Neural cell (in vitro differentiated cells): ENCODE measurements at regions not wholly inside any gene's neighbourhood (a gene's known extent, or its start where the extent isn't known, plus 50 kb on each side); places are given as distances from the start of the nearest gene placed in this dataset.

ENCODE experiments used
- H2AFZ ChIP-seq: fragments of 200-600, 300-800 bp; sonication (generic), shearing (Covaris generic); 2 replicates; pipeline ENCODE4 v1.6.0; 2014; ENCODE audit warnings: low read depth, mild to moderate bottlenecking, antibody characterized with exemption, low read length, moderate library complexity
- H3F3A ChIP-seq: fragments of 200-600 bp; shearing (Covaris generic); 2 replicates; pipeline ENCODE4 v1.6.1; 2016; ENCODE audit warnings: mild to moderate bottlenecking, moderate library complexity, mixed read lengths, antibody characterized with exemption, low read length; ENCODE audit not compliant: insufficient read depth, poor library complexity, severe bottlenecking
- H3K27ac ChIP-seq: fragments of 200-600, 300-800 bp; sonication (generic), shearing (Covaris generic); 2 replicates; pipeline ENCODE4 v1.5.1; 2014; ENCODE audit warnings: mild to moderate bottlenecking, low read length, moderate library complexity
- H3K27me3 ChIP-seq: fragments of 300-800, 200-600 bp; sonication (generic), shearing (Covaris generic); 2 replicates; pipeline ENCODE4 v1.6.0; 2014; ENCODE audit warnings: mild to moderate bottlenecking, low read depth, low read length, moderate library complexity; ENCODE audit not compliant: insufficient read depth
- H3K36me3 ChIP-seq: fragments of 300-800, 200-600 bp; sonication (generic), shearing (Covaris generic); 2 replicates; pipeline ENCODE4 v1.5.1; 2014; ENCODE audit warnings: mild to moderate bottlenecking, antibody characterized with exemption, low read length, moderate library complexity; ENCODE audit not compliant: insufficient read depth
- H3K4me2 ChIP-seq: fragments of 300-800, 200-600 bp; sonication (generic), shearing (Covaris generic); 2 replicates; pipeline ENCODE4 v1.6.0; 2014; ENCODE audit warnings: mild to moderate bottlenecking, low read length
- H3K4me3 ChIP-seq: fragments of 300-800, 200-600 bp; sonication (generic), shearing (Covaris generic); 2 replicates; pipeline ENCODE4 v1.5.1; 2014; ENCODE audit warnings: mild to moderate bottlenecking, low read length, moderate library complexity
- H3K79me2 ChIP-seq: fragments of 200-600 bp; shearing (Covaris generic); replicated peaks from 2 replicates; pipeline ENCODE4 v1.6.0; 2014; ENCODE audit warnings: mild to moderate bottlenecking, low read length, moderate library complexity; ENCODE audit not compliant: insufficient read depth
- H3K9ac ChIP-seq: fragments of 300-800, 200-600 bp; sonication (generic), shearing (Covaris generic); 2 replicates; pipeline ENCODE4 v1.6.1; 2016; ENCODE audit warnings: mild to moderate bottlenecking, low read length, mixed read lengths
- H3K9me2 ChIP-seq: fragments of 200-600 bp; shearing (Covaris generic); 2 replicates; pipeline ENCODE4 v1.6.1; 2016; ENCODE audit warnings: mild to moderate bottlenecking, low read length, mixed read lengths; ENCODE audit not compliant: insufficient read depth
- H3K9me3 ChIP-seq: fragments of 200-600, 300-800 bp; sonication (generic), shearing (Covaris generic); 2 replicates; pipeline ENCODE4 v1.6.1; 2016; ENCODE audit warnings: mild to moderate bottlenecking, mixed run types, low read length, moderate library complexity, mixed read lengths
- H4K20me1 ChIP-seq: fragments of 200-600 bp; shearing (Covaris generic); 2 replicates; pipeline ENCODE4 v1.6.1; 2016; ENCODE audit warnings: mild to moderate bottlenecking, mixed run types; ENCODE audit not compliant: insufficient read depth
- EP300 ChIP-seq: fragments of 450-650 bp; conservative IDR thresholded peaks from 2 replicates; pipeline ENCODE4 v1.6.1; 2014; ENCODE audit warnings: antibody characterized with exemption, mild to moderate bottlenecking, moderate library complexity; ENCODE audit not compliant: poor library complexity, severe bottlenecking
- EZH2 ChIP-seq: fragments of 200-600, 300-800 bp; shearing (Covaris generic), sonication (generic); IDR thresholded peaks from 2 replicates; pipeline ENCODE4 v1.6.1; 2014; ENCODE audit warnings: antibody characterized with exemption, low read length, borderline replicate concordance, mild to moderate bottlenecking; ENCODE audit not compliant: insufficient read depth, poor library complexity, severe bottlenecking
- MXI1 ChIP-seq: fragments of 450-650 bp; conservative IDR thresholded peaks from 2 replicates; pipeline ENCODE4 v1.6.1; 2014; ENCODE audit warnings: antibody characterized with exemption, mild to moderate bottlenecking; ENCODE audit not compliant: poor library complexity, severe bottlenecking
- POLR2AphosphoS5 ChIP-seq: IDR thresholded peaks from 2 replicates; pipeline ENCODE4 v1.6.1; 2012
- RAD21 ChIP-seq: fragments of 450-650 bp; conservative IDR thresholded peaks from 2 replicates; pipeline ENCODE4 v1.6.1; 2014; ENCODE audit warnings: antibody characterized with exemption, mild to moderate bottlenecking, moderate library complexity
- SMC3 ChIP-seq: fragments of 450-650 bp; conservative IDR thresholded peaks from 2 replicates; pipeline ENCODE4 v1.6.1; 2014; ENCODE audit warnings: antibody characterized with exemption, mild to moderate bottlenecking, moderate library complexity; ENCODE audit not compliant: poor library complexity
- TAF1 ChIP-seq: IDR thresholded peaks from 2 replicates; pipeline ENCODE4 v1.6.1; 2012; ENCODE audit warnings: low read depth
- TF ChIP-seq, protein P1 (sequence below): fragments of 450-650 bp; IDR thresholded peaks from 2 replicates; pipeline ENCODE4 v1.5.1; 2014; ENCODE audit warnings: antibody characterized with exemption, mild to moderate bottlenecking, moderate library complexity; ENCODE audit not compliant: poor library complexity, severe bottlenecking
- TF ChIP-seq, protein P2 (sequence below): IDR thresholded peaks from 2 replicates; pipeline ENCODE4 v1.6.1; 2012; ENCODE audit warnings: borderline replicate concordance

DNA sequence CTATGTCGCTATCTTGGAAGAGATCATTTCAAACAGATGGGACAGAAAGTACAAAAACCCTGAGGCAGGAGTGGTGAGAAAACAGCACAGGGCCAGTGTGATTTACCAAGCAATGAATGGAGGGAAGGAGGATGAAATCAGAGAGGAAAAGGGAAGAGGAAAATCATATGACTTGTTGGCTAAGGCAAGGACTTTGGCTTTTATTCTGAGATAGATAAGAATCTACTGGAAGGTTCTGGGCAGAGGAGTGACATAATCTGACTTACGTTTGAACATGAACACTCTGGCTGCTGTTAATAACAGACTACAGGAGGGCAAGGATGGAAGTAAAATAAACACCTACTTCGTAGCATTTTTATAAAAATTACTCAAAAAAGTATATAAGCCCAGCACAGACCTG, 207.8 kb upstream of the SLC7A11 start:
- no peaks in the 10 kb centered on the region for H3K79me2 ChIP-seq
- H3K4me2 ChIP-seq, result no peak overlapping the region
- no peaks in the 10 kb centered on the region for H3K9me3 ChIP-seq
- H3F3A ChIP-seq, result no peaks in the 10 kb centered on the region
- H3K27me3 ChIP-seq, result no peaks in the 10 kb centered on the region
- no peaks in the 10 kb centered on the region for H3K9me2 ChIP-seq
- no peak overlapping the region for H3K27ac ChIP-seq
- no peaks in the 10 kb centered on the region for H4K20me1 ChIP-seq
- no peak for TF ChIP-seq POLR2AphosphoS5
- no peak for TF ChIP-seq EZH2
- TF ChIP-seq SMC3, result no peak
- TF ChIP-seq RAD21, result no peak
- TF ChIP-seq MXI1, result no peak
- TF ChIP-seq EP300, result no peak
- TF ChIP-seq TAF1, result no peak
- H3K9ac ChIP-seq, result no peak overlapping the region
- no peak overlapping the region for H3K4me3 ChIP-seq
- no peaks in the 10 kb centered on the region for H3K36me3 ChIP-seq
- no peak overlapping the region for H2AFZ ChIP-seq

DNA sequence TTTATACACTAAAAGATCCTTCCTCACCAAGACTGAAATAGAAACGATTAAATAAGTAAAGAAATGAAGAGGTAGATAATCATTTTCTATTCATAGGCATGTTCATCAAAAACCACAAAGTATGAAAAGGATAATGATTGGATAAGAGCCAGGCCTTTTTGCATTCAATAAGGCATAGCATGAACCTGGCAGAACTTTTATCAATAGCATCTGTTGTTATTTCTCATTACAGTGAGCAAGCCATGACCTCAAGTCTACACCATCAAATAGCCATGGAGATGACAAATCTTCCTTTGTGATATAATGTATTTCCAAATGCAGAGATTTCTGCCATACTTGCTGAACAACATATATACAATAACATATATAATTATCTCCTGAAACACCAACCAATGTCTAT, 206.0 kb upstream of the SLC7A11 start:
- Histone ChIP-seq H3K9ac (no peak overlapping the region), H3K4me2 (no peak overlapping the region), H4K20me1 (no peaks in the 10 kb centered on the region), H3K27me3 (no peaks in the 10 kb centered on the region), H3K79me2 (no peaks in the 10 kb centered on the region), H3K9me2 (no peaks in the 10 kb centered on the region), H3K4me3 (no peak overlapping the region), H2AFZ (no peak overlapping the region), H3K9me3 (no peaks in the 10 kb centered on the region), H3F3A (no peaks in the 10 kb centered on the region), H3K36me3 (no peaks in the 10 kb centered on the region), H3K27ac (no peak overlapping the region)
- TF ChIP-seq MXI1 (no peak), RAD21 (no peak), POLR2AphosphoS5 (no peak), SMC3 (no peak), EP300 (no peak), EZH2 (no peak), TAF1 (no peak)
- TF ChIP-seq, protein P1, sequence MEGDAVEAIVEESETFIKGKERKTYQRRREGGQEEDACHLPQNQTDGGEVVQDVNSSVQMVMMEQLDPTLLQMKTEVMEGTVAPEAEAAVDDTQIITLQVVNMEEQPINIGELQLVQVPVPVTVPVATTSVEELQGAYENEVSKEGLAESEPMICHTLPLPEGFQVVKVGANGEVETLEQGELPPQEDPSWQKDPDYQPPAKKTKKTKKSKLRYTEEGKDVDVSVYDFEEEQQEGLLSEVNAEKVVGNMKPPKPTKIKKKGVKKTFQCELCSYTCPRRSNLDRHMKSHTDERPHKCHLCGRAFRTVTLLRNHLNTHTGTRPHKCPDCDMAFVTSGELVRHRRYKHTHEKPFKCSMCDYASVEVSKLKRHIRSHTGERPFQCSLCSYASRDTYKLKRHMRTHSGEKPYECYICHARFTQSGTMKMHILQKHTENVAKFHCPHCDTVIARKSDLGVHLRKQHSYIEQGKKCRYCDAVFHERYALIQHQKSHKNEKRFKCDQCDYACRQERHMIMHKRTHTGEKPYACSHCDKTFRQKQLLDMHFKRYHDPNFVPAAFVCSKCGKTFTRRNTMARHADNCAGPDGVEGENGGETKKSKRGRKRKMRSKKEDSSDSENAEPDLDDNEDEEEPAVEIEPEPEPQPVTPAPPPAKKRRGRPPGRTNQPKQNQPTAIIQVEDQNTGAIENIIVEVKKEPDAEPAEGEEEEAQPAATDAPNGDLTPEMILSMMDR, result no peak
- TF ChIP-seq, protein P2, sequence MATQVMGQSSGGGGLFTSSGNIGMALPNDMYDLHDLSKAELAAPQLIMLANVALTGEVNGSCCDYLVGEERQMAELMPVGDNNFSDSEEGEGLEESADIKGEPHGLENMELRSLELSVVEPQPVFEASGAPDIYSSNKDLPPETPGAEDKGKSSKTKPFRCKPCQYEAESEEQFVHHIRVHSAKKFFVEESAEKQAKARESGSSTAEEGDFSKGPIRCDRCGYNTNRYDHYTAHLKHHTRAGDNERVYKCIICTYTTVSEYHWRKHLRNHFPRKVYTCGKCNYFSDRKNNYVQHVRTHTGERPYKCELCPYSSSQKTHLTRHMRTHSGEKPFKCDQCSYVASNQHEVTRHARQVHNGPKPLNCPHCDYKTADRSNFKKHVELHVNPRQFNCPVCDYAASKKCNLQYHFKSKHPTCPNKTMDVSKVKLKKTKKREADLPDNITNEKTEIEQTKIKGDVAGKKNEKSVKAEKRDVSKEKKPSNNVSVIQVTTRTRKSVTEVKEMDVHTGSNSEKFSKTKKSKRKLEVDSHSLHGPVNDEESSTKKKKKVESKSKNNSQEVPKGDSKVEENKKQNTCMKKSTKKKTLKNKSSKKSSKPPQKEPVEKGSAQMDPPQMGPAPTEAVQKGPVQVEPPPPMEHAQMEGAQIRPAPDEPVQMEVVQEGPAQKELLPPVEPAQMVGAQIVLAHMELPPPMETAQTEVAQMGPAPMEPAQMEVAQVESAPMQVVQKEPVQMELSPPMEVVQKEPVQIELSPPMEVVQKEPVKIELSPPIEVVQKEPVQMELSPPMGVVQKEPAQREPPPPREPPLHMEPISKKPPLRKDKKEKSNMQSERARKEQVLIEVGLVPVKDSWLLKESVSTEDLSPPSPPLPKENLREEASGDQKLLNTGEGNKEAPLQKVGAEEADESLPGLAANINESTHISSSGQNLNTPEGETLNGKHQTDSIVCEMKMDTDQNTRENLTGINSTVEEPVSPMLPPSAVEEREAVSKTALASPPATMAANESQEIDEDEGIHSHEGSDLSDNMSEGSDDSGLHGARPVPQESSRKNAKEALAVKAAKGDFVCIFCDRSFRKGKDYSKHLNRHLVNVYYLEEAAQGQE, result no peak

DNA sequence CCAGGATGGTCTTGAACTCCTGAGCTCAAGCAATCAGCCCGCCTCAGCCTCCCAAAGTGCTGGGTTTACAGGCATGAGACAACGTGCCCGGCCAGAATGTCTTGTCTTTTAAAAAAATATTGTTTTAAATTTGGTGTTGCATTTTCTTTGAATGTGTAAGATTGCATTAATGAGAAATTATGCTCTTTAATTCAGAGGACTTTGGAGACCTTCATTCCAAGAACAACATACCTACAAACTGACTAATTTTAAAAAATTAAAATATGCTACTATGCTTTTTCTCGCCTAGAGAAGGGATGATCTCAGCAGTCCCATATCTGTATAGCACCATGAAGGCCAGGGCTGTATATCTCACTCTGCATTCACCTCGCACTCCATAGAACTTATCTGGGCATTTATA, 204.3 kb upstream of the SLC7A11 start:
- Histone ChIP-seq H3K4me2 (no peak overlapping the region), H3K36me3 (no peaks in the 10 kb centered on the region), H3K4me3 (no peak overlapping the region), H3K9me3 (no peaks in the 10 kb centered on the region), H3K9ac (no peak overlapping the region), H3K27ac (no peak overlapping the region), H4K20me1 (no peaks in the 10 kb centered on the region), H2AFZ (no peak overlapping the region), H3F3A (no peaks in the 10 kb centered on the region), H3K27me3 (no peaks in the 10 kb centered on the region), H3K79me2 (no peaks in the 10 kb centered on the region), H3K9me2 (no peaks in the 10 kb centered on the region)
- TF ChIP-seq SMC3, result no peak
- TF ChIP-seq RAD21, result no peak
- TF ChIP-seq MXI1, result no peak
- TF ChIP-seq EP300, result no peak
- TF ChIP-seq EZH2, result no peak
- TF ChIP-seq, protein P1, result no peak
- TF ChIP-seq, protein P2, result no peak
- no peak for TF ChIP-seq POLR2AphosphoS5
- TF ChIP-seq TAF1, result no peak
